AG09319 (cell line): ENCODE measurements at regions not wholly inside any gene's neighbourhood (a gene's known extent, or its start where the extent isn't known, plus 50 kb on each side); places are given as distances from the start of the nearest gene placed in this dataset.

Experiments used
- DNase-seq: peaks from one replicate; pipeline ENCODE4 v3.0.0-alpha.2; 2010; ENCODE audit warnings: low read depth; ENCODE audit errors: extremely low read depth
- TF ChIP-seq, protein P1 (sequence below): IDR thresholded peaks from 2 replicates; pipeline ENCODE4 v1.5.1; 2011; ENCODE audit warnings: low read depth, mild to moderate bottlenecking, inconsistent platforms, low read length, moderate library complexity

DNA sequence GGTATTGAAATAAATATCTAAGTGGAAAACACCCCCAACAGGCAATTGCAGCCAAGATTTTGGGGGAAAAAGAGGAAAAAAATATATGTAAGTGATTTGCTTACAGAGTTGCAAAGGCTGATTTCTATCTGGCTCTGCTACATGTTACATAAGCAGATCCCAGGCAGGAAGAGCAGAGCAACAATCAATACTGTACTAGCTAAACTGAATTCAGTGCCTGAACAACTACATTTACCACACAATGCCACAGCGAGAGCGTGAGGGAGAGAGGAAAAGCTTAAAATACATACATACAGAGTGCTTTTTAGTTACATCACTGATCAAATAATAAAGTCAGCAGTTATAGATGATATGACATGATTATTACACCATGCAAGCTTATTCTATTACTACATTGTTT is 665.6 kb upstream of the ARGLU1 start:
- DNase-seq = no peak
- TF ChIP-seq, protein P1, sequence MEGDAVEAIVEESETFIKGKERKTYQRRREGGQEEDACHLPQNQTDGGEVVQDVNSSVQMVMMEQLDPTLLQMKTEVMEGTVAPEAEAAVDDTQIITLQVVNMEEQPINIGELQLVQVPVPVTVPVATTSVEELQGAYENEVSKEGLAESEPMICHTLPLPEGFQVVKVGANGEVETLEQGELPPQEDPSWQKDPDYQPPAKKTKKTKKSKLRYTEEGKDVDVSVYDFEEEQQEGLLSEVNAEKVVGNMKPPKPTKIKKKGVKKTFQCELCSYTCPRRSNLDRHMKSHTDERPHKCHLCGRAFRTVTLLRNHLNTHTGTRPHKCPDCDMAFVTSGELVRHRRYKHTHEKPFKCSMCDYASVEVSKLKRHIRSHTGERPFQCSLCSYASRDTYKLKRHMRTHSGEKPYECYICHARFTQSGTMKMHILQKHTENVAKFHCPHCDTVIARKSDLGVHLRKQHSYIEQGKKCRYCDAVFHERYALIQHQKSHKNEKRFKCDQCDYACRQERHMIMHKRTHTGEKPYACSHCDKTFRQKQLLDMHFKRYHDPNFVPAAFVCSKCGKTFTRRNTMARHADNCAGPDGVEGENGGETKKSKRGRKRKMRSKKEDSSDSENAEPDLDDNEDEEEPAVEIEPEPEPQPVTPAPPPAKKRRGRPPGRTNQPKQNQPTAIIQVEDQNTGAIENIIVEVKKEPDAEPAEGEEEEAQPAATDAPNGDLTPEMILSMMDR = no peak

DNA sequence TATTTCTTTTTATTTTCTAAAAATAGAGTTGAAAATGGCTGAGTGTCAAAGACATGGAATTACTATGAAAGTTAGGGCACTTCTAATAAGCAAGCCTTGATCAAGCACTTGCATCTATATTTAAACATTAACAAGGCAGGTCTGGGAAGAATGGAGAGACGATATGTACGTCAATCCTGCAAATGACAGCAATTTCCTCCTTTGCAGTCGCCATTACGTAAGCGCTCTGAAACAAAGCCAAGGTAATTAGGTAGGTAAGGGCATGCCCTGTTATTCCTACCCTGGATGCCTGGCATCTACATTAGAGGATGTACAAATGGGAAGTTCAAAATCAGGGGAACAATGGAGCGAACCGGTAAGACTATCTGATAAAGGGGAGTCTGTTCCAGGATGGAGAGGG is 664.0 kb upstream of the ARGLU1 start:
- no peak for DNase-seq

DNA sequence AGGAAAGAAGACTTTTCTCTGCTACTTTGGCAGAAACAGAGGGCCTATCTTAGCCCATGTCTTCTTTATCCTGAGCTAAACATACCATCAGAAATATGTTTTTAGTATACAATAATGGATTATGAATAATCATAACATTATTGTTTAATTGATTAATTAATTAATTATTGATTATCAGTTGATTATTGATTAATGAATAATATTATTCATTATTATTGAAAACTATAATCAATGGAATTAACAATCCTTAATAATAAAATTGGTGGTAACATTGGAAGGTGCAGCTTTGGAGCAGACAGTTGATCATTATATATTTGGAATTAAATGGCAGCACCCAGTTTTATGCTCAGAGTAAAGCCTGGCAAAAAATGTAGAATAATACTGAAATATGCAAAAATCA is 655.9 kb upstream of the ARGLU1 start:
- DNase-seq = no peak
- TF ChIP-seq, protein P1 = no peak

More for the DNA sequence above, 664.0 kb upstream of the ARGLU1 start:
- TF ChIP-seq, protein P1 = no peak

DNA sequence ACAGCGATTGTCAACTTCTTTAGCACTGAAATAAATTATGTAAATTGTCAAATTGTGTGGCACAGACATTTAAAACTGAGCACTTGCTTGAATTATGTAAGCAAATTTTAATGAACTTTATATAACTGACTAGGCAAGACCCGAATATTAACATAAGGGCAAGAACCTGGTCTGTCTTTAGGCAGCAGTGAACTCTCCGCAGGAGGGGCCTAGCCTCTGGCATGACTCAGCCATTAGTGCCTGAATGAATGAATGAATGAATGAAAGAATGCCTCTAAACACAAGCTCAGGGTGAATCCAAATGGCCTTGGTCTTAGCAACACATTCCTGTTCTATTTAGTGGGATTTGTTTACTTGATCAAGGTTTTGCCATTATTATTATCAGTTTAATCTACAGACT is 654.7 kb upstream of the ARGLU1 start:
- TF ChIP-seq, protein P1 = no peak
- DNase-seq = no peak

DNA sequence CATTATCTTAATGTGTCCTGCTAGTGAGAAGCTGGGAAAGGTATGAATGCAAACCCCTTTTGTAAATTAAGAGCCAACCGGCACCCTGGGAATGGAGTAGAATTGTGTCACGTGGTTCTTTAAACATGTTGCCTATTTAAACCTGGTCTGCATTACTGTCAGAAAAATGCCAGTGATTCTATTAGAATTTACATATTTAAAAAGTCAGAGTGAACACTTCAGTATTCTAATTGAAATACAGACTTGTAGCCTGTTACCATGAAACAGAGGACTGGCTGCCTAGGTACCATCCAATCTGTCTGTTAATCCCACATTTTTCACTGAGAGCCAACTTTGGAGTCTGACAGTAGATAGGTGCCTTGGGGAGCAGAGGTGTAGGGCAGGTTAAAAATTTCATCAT is 652.3 kb upstream of the ARGLU1 start:
- DNase-seq = no peak

DNA sequence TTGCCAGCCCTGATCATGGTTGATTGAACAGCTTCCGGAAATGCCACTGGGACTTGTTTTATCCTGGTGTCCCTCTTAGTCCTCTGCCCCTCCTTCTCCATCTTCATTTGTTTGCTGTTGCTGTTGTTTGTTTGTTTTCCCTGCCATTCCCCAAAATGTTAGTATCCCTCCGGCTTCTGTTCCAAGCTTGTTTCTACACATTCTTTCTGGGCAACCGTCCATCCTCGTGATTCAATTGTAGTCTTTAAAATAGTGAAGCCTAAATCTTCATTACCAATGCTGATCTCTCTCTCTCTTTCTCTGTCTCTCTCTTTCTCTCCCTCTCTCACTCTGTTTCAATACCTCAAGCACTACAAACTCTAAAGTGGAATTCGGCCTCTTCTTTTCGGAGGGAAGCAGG is 649.3 kb upstream of the ARGLU1 start:
- TF ChIP-seq, protein P1 = no peak
- DNase-seq = no peak

More for the DNA sequence above, 652.3 kb upstream of the ARGLU1 start:
- TF ChIP-seq, protein P1 = no peak

DNA sequence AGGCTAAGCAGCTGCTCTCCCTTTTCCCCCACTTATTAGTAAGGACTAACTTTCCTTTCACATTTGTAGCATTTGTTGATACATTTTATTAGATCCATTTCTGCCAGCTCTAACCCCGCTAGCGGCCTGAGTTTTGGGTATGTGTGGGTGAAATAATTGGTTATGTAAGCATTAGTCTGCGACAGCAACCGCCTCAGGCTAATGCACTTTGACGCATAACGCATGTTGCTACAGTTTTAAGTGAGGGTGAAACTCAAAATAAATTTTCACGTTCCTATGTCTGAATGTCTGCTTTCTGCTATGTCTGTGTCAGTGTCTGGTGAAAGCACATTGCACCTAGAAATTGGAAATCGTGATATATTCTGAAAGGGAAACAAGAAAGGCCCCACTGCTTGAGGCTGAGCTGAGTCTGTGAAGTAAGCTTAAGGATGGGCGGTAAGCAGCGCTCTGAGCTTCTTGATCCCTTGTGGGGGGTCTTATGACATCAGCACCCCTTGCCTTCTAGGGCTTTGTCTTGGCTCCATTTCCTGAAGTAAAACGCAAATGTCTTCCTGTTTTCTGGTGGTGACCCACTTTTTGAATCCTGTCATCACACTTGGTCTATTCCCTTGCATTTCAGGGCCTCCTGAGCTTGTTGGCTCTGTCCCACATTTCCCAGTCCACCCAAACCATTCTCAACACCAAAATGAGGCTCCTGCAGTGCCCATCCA is 648.3 kb upstream of the ARGLU1 start:
- TF ChIP-seq, protein P1 = no peak
- DNase-seq = no peak
